ENCODE measurements at regions not wholly inside any gene's neighbourhood (a gene's known extent, or its start where the extent isn't known, plus 50 kb on each side); places are given as distances from the start of the nearest gene placed in this dataset.

- Histone ChIP-seq H3K4me1 (no peaks in the 10 kb centered on the region), H3K9me3 (peaks cover 0 to 4% (median 0%) of the 10 kb centered on the region in 11 donors), H3K4me3 (no peak overlapping the region), H3K27me3 (no peaks in the 10 kb centered on the region), H3K36me3 (no peaks in the 10 kb centered on the region), H3K27ac (no peak overlapping the region)
- intact Hi-C loops (cut with DNase I), result no loop called here
- DNase-seq, result no peak
- no peak for TF ChIP-seq CTCF (IDR thresholded peaks at IDR 0.05)
- WGBS, 2 donors, result 84 to 96% methylated on average over 2 of the region's 2 CpGs
- ATAC-seq, result no peak
These were observed 543.7 kb downstream of the ARAP2 start for GRCh38 chr4:35700663-35701062.

GRCh38 chr4:35709080-35709479, 535.2 kb downstream of the ARAP2 start:
- no peaks in the 10 kb centered on the region for H3K27me3 ChIP-seq
- intact Hi-C loops (cut with DNase I), result no loop called here

GRCh38 chr4:35710343-35710742, 534.0 kb downstream of the ARAP2 start:
- no peak for ATAC-seq

More at GRCh38 chr4:35709080-35709479, 535.2 kb downstream of the ARAP2 start:
- TF ChIP-seq CTCF (IDR thresholded peaks at IDR 0.05), result no peak
- H3K4me1 ChIP-seq, result no peaks in the 10 kb centered on the region
- H3K27ac ChIP-seq, result no peak overlapping the region
- WGBS, 2 donors, result 66 to 70% methylated on average over 2 of the region's 2 CpGs
- H3K36me3 ChIP-seq, result no peaks in the 10 kb centered on the region
- H3K4me3 ChIP-seq, result no peak overlapping the region
- H3K9me3 ChIP-seq, result peaks cover 0 to 51% (median 10%) of the 10 kb centered on the region in 11 donors
- ATAC-seq, result no peak
- DNase-seq, result no peak

GRCh38 chr4:35711127-35711526, 533.2 kb downstream of the ARAP2 start:
- peaks cover 0 to 66% (median 10%) of the 10 kb centered on the region in 11 donors for H3K9me3 ChIP-seq

More at GRCh38 chr4:35710343-35710742, 534.0 kb downstream of the ARAP2 start:
- 57 to 72% methylated on average over 3 of the region's 3 CpGs for WGBS, 2 donors
- no peaks in the 10 kb centered on the region for H3K36me3 ChIP-seq
- H3K27ac ChIP-seq, result no peak overlapping the region
- H3K4me1 ChIP-seq, result no peaks in the 10 kb centered on the region
- H3K4me3 ChIP-seq, result no peak overlapping the region
- H3K9me3 ChIP-seq, result peaks cover 0 to 62% (median 10%) of the 10 kb centered on the region in 11 donors
- intact Hi-C loops (cut with DNase I), result no loop called here
- no peak for DNase-seq
- no peak for TF ChIP-seq CTCF (IDR thresholded peaks at IDR 0.05)
- H3K27me3 ChIP-seq, result no peaks in the 10 kb centered on the region

More at GRCh38 chr4:35711127-35711526, 533.2 kb downstream of the ARAP2 start:
- Histone ChIP-seq H3K27me3 (no peaks in the 10 kb centered on the region), H3K4me1 (no peaks in the 10 kb centered on the region), H3K4me3 (no peak overlapping the region), H3K27ac (no peak overlapping the region), H3K36me3 (no peaks in the 10 kb centered on the region)
- intact Hi-C loops (cut with DNase I), result no loop called here
- WGBS, 2 donors, result 79 to 90% methylated on average over 2 of the region's 2 CpGs
- TF ChIP-seq CTCF (IDR thresholded peaks at IDR 0.05), result no peak
- no peak for ATAC-seq
- no peak for DNase-seq
